IMR-90 (cell line): ENCODE measurements at regions not wholly inside any gene's neighbourhood (a gene's known extent, or its start where the extent isn't known, plus 50 kb on each side); places are given as distances from the start of the nearest gene placed in this dataset.

ENCODE experiments used
- CEBPB ChIP-seq: IDR thresholded peaks from 2 replicates; pipeline ENCODE4 v1.6.1; 2012; ENCODE audit warnings: low read depth, low read length, improper control_type of control experiment
- CHD1 ChIP-seq: IDR thresholded peaks from 2 replicates; pipeline ENCODE4 v1.6.1; 2012; ENCODE audit warnings: low read depth, low read length, improper control_type of control experiment
- FOS ChIP-seq: fragments of 150-350 bp; IDR thresholded peaks from 2 replicates; pipeline ENCODE4 v1.6.1; 2016; ENCODE audit warnings: low read depth, low read length
- MAZ ChIP-seq: IDR thresholded peaks from 2 replicates; pipeline ENCODE4 v1.6.1; 2012; ENCODE audit warnings: low read depth, mild to moderate bottlenecking, low read length, improper control_type of control experiment, moderate library complexity, borderline replicate concordance
- MXI1 ChIP-seq: IDR thresholded peaks from 2 replicates; pipeline ENCODE4 v1.6.1; 2012; ENCODE audit warnings: low read depth, mild to moderate bottlenecking, low read length, moderate library complexity, borderline replicate concordance
- POLR2A ChIP-seq: IDR thresholded peaks from 2 replicates; pipeline ENCODE4 v1.6.1; 2012; ENCODE audit warnings: mild to moderate bottlenecking, low read depth, low read length
- RAD21 ChIP-seq: IDR thresholded peaks from 2 replicates; pipeline ENCODE4 v1.6.1; 2012; ENCODE audit warnings: low read length, improper control_type of control experiment
- RCOR1 ChIP-seq: IDR thresholded peaks from 2 replicates; pipeline ENCODE4 v1.6.1; 2012; ENCODE audit warnings: mild to moderate bottlenecking, low read length, improper control_type of control experiment; ENCODE audit not compliant: insufficient replicate concordance
- RFX5 ChIP-seq: IDR thresholded peaks from 2 replicates; pipeline ENCODE4 v1.8.0; 2012; ENCODE audit warnings: low read depth, mild to moderate bottlenecking, low read length, moderate library complexity
- SMC3 ChIP-seq: fragments of 150-350 bp; IDR thresholded peaks from 2 replicates; pipeline ENCODE4 v1.6.1; 2016; ENCODE audit warnings: low read depth, mild to moderate bottlenecking, antibody characterized with exemption, low read length, moderate library complexity
- TF ChIP-seq, protein P1 (sequence below): conservative IDR thresholded peaks from 2 replicates; pipeline ENCODE4 v1.5.1; 2012; ENCODE audit warnings: mild to moderate bottlenecking, low read depth, low read length, improper control_type of control experiment
- TF ChIP-seq, protein P2 (sequence below): fragments of 150-350 bp; IDR thresholded peaks from 2 replicates; pipeline ENCODE4 v1.6.1; 2017; ENCODE audit warnings: mild to moderate bottlenecking, antibody characterized with exemption, low read length, low read depth
- TF ChIP-seq, protein P3 (sequence below): fragments of 150-350 bp; IDR thresholded peaks from 2 replicates; pipeline ENCODE4 v1.6.1; 2016; ENCODE audit warnings: low read depth, mild to moderate bottlenecking, low read length, moderate library complexity, borderline replicate concordance

DNA sequence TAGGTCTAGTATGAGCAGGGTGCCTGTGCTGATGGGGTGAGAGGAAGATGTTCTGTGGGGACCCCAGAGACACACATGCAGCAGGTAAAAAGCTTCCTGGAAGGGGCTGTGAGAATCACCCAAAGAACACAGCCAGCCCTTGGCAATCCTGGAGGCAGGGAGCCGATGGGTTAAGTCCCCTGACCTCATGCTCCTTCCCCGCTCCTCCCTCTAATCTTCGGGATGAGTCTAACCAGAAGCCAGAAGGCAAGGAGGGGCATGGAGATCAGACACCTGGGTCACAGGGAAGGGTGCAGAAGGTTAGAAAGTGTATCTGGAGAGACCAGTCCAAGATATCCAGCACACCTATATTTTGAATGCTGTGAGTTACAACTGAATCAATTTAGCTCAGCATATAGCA, 274.1 kb upstream of the PAPPA start:
- TF ChIP-seq, protein P1, sequence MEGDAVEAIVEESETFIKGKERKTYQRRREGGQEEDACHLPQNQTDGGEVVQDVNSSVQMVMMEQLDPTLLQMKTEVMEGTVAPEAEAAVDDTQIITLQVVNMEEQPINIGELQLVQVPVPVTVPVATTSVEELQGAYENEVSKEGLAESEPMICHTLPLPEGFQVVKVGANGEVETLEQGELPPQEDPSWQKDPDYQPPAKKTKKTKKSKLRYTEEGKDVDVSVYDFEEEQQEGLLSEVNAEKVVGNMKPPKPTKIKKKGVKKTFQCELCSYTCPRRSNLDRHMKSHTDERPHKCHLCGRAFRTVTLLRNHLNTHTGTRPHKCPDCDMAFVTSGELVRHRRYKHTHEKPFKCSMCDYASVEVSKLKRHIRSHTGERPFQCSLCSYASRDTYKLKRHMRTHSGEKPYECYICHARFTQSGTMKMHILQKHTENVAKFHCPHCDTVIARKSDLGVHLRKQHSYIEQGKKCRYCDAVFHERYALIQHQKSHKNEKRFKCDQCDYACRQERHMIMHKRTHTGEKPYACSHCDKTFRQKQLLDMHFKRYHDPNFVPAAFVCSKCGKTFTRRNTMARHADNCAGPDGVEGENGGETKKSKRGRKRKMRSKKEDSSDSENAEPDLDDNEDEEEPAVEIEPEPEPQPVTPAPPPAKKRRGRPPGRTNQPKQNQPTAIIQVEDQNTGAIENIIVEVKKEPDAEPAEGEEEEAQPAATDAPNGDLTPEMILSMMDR, result no peak
- TF ChIP-seq CHD1 (no peak), POLR2A (no peak), RAD21 (no peak), SMC3 (no peak), CEBPB (no peak), RFX5 (no peak), FOS (no peak), MXI1 (no peak), MAZ (no peak), RCOR1 (no peak)
- TF ChIP-seq, protein P2, sequence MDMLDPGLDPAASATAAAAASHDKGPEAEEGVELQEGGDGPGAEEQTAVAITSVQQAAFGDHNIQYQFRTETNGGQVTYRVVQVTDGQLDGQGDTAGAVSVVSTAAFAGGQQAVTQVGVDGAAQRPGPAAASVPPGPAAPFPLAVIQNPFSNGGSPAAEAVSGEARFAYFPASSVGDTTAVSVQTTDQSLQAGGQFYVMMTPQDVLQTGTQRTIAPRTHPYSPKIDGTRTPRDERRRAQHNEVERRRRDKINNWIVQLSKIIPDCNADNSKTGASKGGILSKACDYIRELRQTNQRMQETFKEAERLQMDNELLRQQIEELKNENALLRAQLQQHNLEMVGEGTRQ, result no peak
- TF ChIP-seq, protein P3, sequence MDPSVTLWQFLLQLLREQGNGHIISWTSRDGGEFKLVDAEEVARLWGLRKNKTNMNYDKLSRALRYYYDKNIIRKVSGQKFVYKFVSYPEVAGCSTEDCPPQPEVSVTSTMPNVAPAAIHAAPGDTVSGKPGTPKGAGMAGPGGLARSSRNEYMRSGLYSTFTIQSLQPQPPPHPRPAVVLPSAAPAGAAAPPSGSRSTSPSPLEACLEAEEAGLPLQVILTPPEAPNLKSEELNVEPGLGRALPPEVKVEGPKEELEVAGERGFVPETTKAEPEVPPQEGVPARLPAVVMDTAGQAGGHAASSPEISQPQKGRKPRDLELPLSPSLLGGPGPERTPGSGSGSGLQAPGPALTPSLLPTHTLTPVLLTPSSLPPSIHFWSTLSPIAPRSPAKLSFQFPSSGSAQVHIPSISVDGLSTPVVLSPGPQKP, result no peak
